Kidney epithelial cell (primary cell): ENCODE measurements at regions not wholly inside any gene's neighbourhood (a gene's known extent, or its start where the extent isn't known, plus 50 kb on each side); places are given as distances from the start of the nearest gene placed in this dataset.

Experiments
- DNase-seq: peaks from one replicate; pipeline ENCODE4 v3.0.0-alpha.2; 2010; ENCODE audit warnings: low read depth
- H3K27me3 ChIP-seq: 2 replicates; pipeline ENCODE4 v1.6.0; 2011; ENCODE audit warnings: low read length; ENCODE audit not compliant: control insufficient read depth, insufficient read depth
- H3K36me3 ChIP-seq: 2 replicates; pipeline ENCODE4 v1.5.1; 2011; ENCODE audit warnings: low read length; ENCODE audit not compliant: control insufficient read depth, insufficient read depth
- H3K4me3 ChIP-seq: 2 replicates; pipeline ENCODE4 v1.5.1; 2011; ENCODE audit warnings: low read depth, mild to moderate bottlenecking, control low read depth, low read length
- CTCF ChIP-seq: IDR thresholded peaks from 2 replicates; pipeline ENCODE4 v1.5.1; 2011; ENCODE audit warnings: mild to moderate bottlenecking, moderate library complexity, low read length, control low read depth, inconsistent platforms; ENCODE audit not compliant: insufficient read depth, poor library complexity, severe bottlenecking

GRCh38 chr13:72156760-72157159 is 289.8 kb upstream of the DACH1 start:
- Histone ChIP-seq H3K4me3 (no peak overlapping the region), H3K36me3 (no peaks in the 10 kb centered on the region), H3K27me3 (no peaks in the 10 kb centered on the region)
- no peak for DNase-seq
- no peak for TF ChIP-seq CTCF

GRCh38 chr13:72153272-72153671 is 286.3 kb upstream of the DACH1 start:
- TF ChIP-seq CTCF: no peak
- Histone ChIP-seq H3K4me3 (no peak overlapping the region), H3K36me3 (no peaks in the 10 kb centered on the region), H3K27me3 (no peaks in the 10 kb centered on the region)
- no peak for DNase-seq

- Histone ChIP-seq H3K4me3 (no peak overlapping the region), H3K27me3 (no peaks in the 10 kb centered on the region), H3K36me3 (no peaks in the 10 kb centered on the region)
- DNase-seq: no peak
- no peak for TF ChIP-seq CTCF
Measured at GRCh38 chr13:72151241-72151640, 284.2 kb upstream of the DACH1 start.

- no peaks in the 10 kb centered on the region for H3K36me3 ChIP-seq
- no peak overlapping the region for H3K4me3 ChIP-seq
- DNase-seq: no peak
- TF ChIP-seq CTCF: no peak
- no peaks in the 10 kb centered on the region for H3K27me3 ChIP-seq
Measured at GRCh38 chr13:72150502-72150901, 283.5 kb upstream of the DACH1 start.

GRCh38 chr13:72149701-72150100 is 282.7 kb upstream of the DACH1 start:
- no peak for DNase-seq
- no peaks in the 10 kb centered on the region for H3K36me3 ChIP-seq
- TF ChIP-seq CTCF: no peak
- no peak overlapping the region for H3K4me3 ChIP-seq
- no peaks in the 10 kb centered on the region for H3K27me3 ChIP-seq

GRCh38 chr13:72146816-72147215 is 279.8 kb upstream of the DACH1 start:
- TF ChIP-seq CTCF: no peak
- no peak for DNase-seq
- no peaks in the 10 kb centered on the region for H3K27me3 ChIP-seq
- no peak overlapping the region for H3K4me3 ChIP-seq
- H3K36me3 ChIP-seq: no peaks in the 10 kb centered on the region
